ENCODE measurements at regions not wholly inside any gene's neighbourhood (a gene's known extent, or its start where the extent isn't known, plus 50 kb on each side); places are given as distances from the start of the nearest gene placed in this dataset.
"Not testable (repeated sequence)": the region's sequence is repeated elsewhere in the genome, so short reads cannot be mapped to it uniquely, and the experiment has no call there.

DNA sequence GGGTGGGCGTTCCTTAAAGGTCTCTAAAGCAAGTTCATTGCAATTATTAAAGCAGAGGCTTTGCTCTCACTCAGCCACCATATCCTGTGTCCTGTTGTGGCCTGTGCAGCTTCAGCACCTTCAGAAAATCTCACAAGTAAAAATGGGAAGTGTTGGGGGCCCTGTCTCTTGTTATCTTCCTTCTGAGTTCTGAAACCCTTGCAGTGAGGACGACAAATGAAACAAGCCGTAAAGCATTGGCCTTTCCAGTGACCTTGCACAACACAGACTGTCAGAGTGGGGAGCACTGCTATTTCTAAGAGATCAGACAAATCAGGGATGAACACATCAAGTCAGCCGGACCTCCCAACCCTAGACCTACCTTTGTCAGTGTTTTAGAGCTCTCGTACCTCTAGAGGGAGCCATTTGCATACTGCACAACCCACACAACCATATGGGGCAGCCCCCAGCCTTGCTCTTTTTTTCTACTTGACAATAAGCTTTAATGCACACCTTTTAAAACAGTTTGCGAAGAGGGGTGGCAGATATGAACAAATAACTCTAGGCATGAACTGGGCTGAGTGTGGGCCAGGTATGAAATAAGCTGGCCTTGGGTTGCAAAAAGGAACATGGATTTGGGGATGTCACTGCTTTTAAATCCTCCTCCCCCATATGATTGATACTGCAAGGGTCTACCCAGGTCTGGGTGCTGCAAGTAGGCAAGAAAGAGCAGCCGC lies 89.8 kb downstream of the KATNIP start:
- H3K27ac ChIP-seq (replicated peaks), result no peak overlapping the region
- H3K27me3 ChIP-seq (ENCODE audit: insufficient read depth, poor library complexity, severe bottlenecking), result no peaks in the 10 kb centered on the region
- TF ChIP-seq REST (IDR thresholded peaks at IDR 0.05; ENCODE audit: insufficient replicate concordance, low read depth) (no peak), GABPA (IDR thresholded peaks at IDR 0.05; ENCODE audit: low read depth) (no peak), POLR2AphosphoS5 (IDR thresholded peaks at IDR 0.05; ENCODE audit: low read depth) (no peak), SPI1 (IDR thresholded peaks at IDR 0.05; ENCODE audit: borderline replicate concordance, low read depth) (peak; percentile 72)
- TF ChIP-seq, protein P1, sequence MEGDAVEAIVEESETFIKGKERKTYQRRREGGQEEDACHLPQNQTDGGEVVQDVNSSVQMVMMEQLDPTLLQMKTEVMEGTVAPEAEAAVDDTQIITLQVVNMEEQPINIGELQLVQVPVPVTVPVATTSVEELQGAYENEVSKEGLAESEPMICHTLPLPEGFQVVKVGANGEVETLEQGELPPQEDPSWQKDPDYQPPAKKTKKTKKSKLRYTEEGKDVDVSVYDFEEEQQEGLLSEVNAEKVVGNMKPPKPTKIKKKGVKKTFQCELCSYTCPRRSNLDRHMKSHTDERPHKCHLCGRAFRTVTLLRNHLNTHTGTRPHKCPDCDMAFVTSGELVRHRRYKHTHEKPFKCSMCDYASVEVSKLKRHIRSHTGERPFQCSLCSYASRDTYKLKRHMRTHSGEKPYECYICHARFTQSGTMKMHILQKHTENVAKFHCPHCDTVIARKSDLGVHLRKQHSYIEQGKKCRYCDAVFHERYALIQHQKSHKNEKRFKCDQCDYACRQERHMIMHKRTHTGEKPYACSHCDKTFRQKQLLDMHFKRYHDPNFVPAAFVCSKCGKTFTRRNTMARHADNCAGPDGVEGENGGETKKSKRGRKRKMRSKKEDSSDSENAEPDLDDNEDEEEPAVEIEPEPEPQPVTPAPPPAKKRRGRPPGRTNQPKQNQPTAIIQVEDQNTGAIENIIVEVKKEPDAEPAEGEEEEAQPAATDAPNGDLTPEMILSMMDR (IDR thresholded peaks at IDR 0.05; ENCODE audit: insufficient read depth, low read length), result peak; percentile 77
- peak; percentile 26 to 37 for DNase-seq (ENCODE audit: low read depth in 1 of 2, low spot score in 1 of 2)
- H3K4me3 ChIP-seq (replicated peaks; ENCODE audit: insufficient read depth, low read length), result no peak overlapping the region

- no peak for DNase-seq (ENCODE audit: low read depth in 1 of 2, low spot score in 1 of 2)
These were observed 90.3 kb downstream of the KATNIP start for GRCh38 chr16:27640277-27640600.

GRCh38 chr16:27641260-27641659 lies 91.3 kb downstream of the KATNIP start:
- TF ChIP-seq, protein P1 (IDR thresholded peaks at IDR 0.05; ENCODE audit: insufficient read depth, low read length), result no peak
- TF ChIP-seq REST (IDR thresholded peaks at IDR 0.05; ENCODE audit: insufficient replicate concordance, low read depth) (no peak), SPI1 (IDR thresholded peaks at IDR 0.05; ENCODE audit: borderline replicate concordance, low read depth) (no peak), GABPA (IDR thresholded peaks at IDR 0.05; ENCODE audit: low read depth) (no peak)
- no peak overlapping the region for H3K4me3 ChIP-seq (replicated peaks; ENCODE audit: insufficient read depth, low read length)
- no peak for DNase-seq (ENCODE audit: low read depth in 1 of 2, low spot score in 1 of 2)
- H3K27ac ChIP-seq (replicated peaks), result no peak overlapping the region
- no peaks in the 10 kb centered on the region for H3K27me3 ChIP-seq (ENCODE audit: insufficient read depth, poor library complexity, severe bottlenecking)

More at GRCh38 chr16:27640277-27640600, 90.3 kb downstream of the KATNIP start:
- Histone ChIP-seq H3K4me3 (replicated peaks; ENCODE audit: insufficient read depth, low read length) (no peak overlapping the region), H3K27me3 (ENCODE audit: insufficient read depth, poor library complexity, severe bottlenecking) (no peaks in the 10 kb centered on the region), H3K27ac (replicated peaks) (no peak overlapping the region)
- TF ChIP-seq, protein P1 (IDR thresholded peaks at IDR 0.05; ENCODE audit: insufficient read depth, low read length), result no peak
- TF ChIP-seq POLR2AphosphoS5 (IDR thresholded peaks at IDR 0.05; ENCODE audit: low read depth), result no peak
- no peak for TF ChIP-seq GABPA (IDR thresholded peaks at IDR 0.05; ENCODE audit: low read depth)
- no peak for TF ChIP-seq REST (IDR thresholded peaks at IDR 0.05; ENCODE audit: insufficient replicate concordance, low read depth)
- TF ChIP-seq SPI1 (IDR thresholded peaks at IDR 0.05; ENCODE audit: borderline replicate concordance, low read depth), result no peak

GRCh38 chr16:27641734-27642415 lies 91.9 kb downstream of the KATNIP start:
- H3K4me3 ChIP-seq (replicated peaks; ENCODE audit: insufficient read depth, low read length); H3K27me3 ChIP-seq (ENCODE audit: insufficient read depth, poor library complexity, severe bottlenecking); DNase-seq (ENCODE audit: low read depth in 1 of 2, low spot score in 1 of 2); H3K27ac ChIP-seq (replicated peaks): not testable (repeated sequence)

Measured in HL-60 (cell line).